IPS-NIHi7 (cell line): ENCODE measurements at regions not wholly inside any gene's neighbourhood (a gene's known extent, or its start where the extent isn't known, plus 50 kb on each side); places are given as distances from the start of the nearest gene placed in this dataset.
"Not testable (repeated sequence)": the region's sequence is repeated elsewhere in the genome, so short reads cannot be mapped to it uniquely, and the experiment has no call there.

Experiments
- DNase-seq: peaks from one replicate; pipeline ENCODE4 v3.0.0; 2012; ENCODE audit warnings: mixed read lengths; ENCODE audit errors: extremely low spot score

DNA sequence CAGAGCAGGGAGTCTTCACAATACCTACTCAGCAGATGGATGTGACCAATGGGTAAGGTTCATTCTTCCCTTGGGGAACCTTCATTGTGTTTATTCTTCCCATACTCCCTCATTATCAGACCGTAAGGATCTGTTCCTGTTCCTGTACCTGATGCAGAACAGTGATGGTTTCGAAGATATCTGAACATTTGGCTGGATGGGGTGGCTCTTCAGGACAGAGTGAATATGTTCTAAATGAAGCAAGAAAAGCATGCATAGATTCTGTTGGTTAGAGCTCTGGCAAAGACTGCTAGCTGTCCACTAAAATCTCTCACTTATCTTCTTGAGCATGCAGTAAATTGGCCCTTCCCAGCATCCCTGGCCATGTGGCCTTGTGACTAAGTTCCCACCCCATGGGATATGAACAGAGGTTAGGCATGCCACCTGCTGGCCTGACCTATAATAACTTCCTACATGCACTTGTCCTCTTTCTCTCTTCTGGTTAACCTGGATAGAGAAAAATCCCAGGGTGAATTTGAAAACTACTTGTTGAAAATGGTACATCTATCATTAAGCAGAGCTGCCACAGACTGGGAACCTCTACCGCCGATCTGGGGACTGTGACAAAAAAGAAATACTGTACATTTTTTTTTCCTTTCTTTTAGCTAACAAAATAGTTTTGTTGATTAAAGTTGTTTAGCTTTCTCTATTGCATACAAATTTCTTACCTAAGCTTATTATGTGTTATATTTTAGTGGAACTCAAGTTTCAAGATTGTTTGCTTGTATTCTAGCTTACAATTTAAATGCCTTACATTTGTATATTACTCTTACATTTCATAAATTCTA, 60.0 kb upstream of the BANK1 start:
- peak; percentile 68 for DNase-seq

DNA sequence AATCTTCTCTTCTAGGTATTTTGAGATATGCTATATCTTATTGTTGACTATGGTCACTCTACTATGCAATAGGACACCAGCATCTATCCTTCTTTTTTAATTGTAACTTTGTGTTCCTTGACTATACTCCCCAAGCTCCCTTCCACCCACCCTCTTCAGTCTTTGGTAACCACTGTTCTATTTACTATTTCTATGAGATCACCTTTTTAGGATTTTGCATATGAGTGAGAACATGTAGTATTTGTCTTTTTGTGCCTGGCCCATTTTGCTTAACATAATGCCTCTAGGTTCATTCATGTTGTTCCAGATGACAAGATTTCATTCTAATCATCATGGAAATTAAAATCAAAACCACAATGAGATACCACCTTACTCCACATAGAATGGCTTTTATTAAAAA, 63.3 kb upstream of the BANK1 start:
- DNase-seq: no peak

DNA sequence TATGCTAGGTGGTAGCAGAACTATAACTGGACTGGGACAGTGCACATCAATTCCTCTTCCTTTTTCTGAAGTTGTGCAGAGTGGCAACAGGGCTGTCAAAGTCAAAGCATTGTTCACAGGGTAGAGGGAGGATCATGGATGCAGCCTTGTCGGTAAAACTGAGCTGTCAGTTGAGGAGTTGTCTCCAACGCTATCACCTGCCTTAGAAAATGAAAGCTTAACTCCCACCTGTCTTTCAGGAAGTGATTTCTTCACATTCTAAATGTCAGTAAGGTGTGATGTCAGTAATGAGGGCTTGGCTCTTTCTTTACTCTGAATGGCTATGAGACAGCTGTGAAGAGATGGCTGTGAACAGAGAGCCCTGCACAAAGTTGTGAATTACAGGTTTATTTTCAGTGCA, 66.4 kb upstream of the BANK1 start:
- DNase-seq: no peak

GRCh38 chr4:101718810-101719209, 71.7 kb upstream of the BANK1 start:
- no peak for DNase-seq

DNA sequence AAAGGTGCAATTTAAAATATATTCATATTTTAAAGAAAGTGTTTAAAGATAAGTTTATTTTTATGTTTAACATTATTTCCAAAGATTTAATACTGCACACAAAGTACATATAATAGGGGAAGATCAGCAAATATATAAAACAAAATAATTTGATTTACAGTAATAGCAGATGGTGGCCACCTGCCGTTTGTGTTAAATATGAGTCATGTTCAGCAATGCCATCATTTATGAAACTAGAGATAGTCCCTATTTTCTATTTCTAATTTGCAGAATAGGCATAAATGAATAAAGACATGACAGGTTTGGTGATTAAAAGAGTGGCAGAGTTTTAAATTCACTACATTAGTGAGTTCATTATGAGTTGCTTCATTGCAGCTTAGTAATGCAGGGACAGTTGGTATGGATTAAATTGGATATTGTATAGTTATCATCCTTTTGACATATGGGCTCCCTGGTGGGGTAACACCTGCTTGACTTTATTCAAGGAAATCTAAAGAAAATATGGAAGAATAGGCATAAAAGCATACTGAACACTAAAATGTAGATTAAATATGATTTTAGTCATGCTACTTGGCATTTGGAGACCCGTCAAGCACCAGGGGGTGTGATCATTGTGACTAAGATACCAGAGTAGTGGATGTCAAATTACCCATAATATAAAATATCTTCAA, 78.8 kb upstream of the BANK1 start:
- DNase-seq: no peak

GRCh38 chr4:101710806-101711205, 79.7 kb upstream of the BANK1 start:
- DNase-seq: no peak

- DNase-seq: no peak
These were observed 82.1 kb upstream of the BANK1 start for GRCh38 chr4:101708293-101709039.

DNA sequence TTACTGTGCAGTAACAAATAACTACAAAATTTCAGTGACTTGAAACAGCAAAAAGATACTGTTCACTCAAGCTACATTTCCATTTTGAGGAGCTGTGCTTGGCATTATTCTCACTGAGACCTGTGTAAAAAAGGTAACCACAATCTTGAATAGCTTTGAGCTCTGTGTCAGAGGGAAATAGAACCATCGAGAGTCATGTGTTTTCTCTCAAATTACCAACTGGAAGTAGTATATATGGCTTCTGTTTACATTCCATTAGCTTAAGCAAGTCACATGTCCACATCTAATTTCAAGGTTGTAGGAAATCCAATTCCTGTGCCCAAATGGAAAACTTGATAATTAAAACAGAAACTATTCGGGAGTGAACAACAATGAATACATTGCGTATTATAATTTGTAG, 82.9 kb upstream of the BANK1 start:
- DNase-seq: no peak

DNA sequence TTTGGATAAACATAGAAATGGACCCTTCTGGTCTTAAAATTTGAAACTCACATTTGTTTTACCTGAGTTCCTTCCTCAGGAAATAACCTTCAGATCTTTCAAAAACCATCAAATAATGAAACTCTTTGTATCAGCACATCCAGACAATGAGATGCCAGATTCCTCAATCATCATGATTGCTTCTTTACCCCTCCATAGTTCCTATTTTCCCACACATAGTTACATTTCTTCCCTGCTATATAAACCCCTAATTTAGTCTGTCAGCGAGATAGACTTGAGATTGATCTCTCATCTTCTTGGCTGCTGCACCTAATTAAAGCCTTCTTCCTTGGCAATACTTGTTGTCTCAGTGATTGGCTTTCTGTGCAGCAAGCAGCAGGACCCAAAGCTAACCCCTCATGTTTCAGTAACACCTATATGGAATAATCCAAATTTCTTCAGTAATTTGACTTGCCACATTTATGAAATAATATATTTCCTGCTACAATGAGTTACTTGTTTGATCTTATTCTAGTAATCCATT, 83.9 kb upstream of the BANK1 start:
- no peak for DNase-seq

GRCh38 chr4:101701551-101701950, 89.0 kb upstream of the BANK1 start:
- no peak for DNase-seq

- no peak for DNase-seq
These were observed 90.9 kb upstream of the BANK1 start for GRCh38 chr4:101699441-101700124.

DNA sequence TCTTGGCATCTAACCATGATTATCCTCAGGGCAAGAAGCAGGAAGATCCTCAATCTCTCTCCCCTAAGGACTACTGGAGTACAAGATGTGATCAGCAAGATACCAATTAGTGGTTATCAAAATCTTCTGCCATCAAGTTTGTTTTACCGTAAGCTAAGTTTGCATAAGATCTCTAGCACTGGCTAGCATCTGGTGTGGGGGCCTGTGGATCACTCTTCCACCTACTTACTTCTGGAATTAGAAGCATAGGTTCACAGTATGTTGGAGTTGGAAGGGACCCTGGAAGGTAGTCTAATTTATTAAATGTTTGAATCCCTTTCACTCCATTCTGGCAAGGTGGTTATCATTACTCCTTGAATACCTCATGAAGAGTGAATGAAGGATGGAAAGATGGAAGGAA, 93.3 kb upstream of the BANK1 start:
- no peak for DNase-seq

GRCh38 chr4:101696276-101697010, 94.1 kb upstream of the BANK1 start:
- DNase-seq: no peak

- no peak for DNase-seq
These were observed 95.4 kb upstream of the BANK1 start for GRCh38 chr4:101695176-101695575.

DNA sequence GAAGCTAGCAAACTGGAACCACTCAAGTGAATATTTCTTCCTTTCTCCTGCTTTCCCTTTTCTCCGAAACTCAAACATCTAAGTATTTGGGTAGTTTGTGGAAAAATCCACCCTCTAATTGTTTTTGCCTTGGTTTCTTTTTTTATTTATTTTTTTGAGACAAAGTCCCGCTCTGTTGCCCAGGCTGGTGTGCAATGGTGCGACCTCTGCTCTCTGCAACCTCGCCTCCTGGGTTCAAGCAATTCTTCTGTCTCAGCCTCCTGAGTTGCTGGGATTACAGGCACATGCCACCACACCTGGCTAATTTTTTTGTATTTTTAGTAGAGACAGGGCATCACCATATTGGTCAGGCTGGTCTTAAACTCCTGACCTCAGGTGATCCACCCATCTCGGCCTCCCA, 96.1 kb upstream of the BANK1 start:
- not testable (repeated sequence) for DNase-seq

DNA sequence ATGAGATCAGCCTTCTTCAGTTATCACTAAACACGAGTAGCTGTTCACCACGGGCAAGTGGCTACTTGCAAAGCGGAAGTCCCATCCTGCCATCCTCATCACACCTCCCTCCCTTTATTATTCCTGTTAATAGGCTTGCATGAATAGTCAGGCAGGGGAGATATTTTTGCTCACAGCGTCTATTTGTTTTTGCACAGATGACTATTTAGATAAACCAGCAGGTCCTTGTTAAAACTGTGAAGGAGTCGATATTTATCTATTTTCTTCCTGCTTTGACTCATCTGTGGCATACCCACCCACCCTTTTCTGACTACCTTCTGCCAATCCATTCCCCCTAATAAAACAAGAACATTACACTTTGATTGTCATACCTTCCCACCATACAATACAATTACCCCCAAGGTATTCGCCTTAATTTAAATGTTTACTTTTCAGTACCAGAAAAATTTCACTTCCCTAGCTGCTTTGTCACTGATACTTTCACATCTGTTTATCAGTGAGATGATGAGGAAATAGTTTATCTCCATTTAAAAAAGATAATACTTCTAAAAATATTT, 96.6 kb upstream of the BANK1 start:
- no peak for DNase-seq

GRCh38 chr4:101689220-101689619, 101.3 kb upstream of the BANK1 start:
- DNase-seq: no peak

DNA sequence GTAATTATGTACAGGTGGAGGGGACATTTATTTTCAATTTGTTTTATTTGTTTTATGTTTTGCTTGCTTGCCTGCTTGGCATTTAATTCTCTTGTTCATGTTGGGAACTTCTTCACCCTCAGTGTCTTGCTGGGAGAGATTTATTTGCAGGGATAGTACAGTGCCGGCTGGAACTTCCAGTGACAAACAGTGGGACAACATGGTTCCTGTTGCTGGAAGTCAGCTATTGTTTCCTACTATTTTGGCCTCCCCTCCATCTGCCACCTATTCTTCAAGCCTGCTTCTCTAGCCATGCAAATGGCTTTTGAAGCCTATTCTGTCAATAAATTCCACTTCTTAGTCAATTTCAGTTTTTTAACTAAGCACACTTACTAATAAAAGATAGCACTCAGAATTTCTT, 105.4 kb upstream of the BANK1 start:
- no peak for DNase-seq

- no peak for DNase-seq
These were observed 107.6 kb upstream of the BANK1 start for GRCh38 chr4:101682946-101683345.

- DNase-seq: no peak
These were observed 112.3 kb upstream of the BANK1 start for GRCh38 chr4:101678180-101678579.

- DNase-seq: no peak
These were observed 119.6 kb upstream of the BANK1 start for GRCh38 chr4:101670897-101671296.
